NCI-H446 treated with DMSO at 0.1 percent for 48 hours (cell line): ENCODE measurements at regions not wholly inside any gene's neighbourhood (a gene's known extent, or its start where the extent isn't known, plus 50 kb on each side); places are given as distances from the start of the nearest gene placed in this dataset.

Experiments used
- DNase-seq: peaks from one replicate; lab custom pipeline; 2025; lab: John Stamatoyannopoulos, UW

- DNase-seq, result no peak
These were observed 120.3 kb upstream of the ZC3H12C start for GRCh38 chr11:109972939-109973338.

- DNase-seq, result peak; percentile 11
These were observed 119.7 kb upstream of the ZC3H12C start for GRCh38 chr11:109973486-109973885.

- DNase-seq, result no peak
These were observed 118.7 kb upstream of the ZC3H12C start for GRCh38 chr11:109974523-109974922.

- no peak for DNase-seq
These were observed 114.3 kb upstream of the ZC3H12C start for GRCh38 chr11:109978895-109979294.

GRCh38 chr11:109981031-109981636, 112.1 kb upstream of the ZC3H12C start:
- DNase-seq, result no peak

GRCh38 chr11:109983358-109983757, 109.8 kb upstream of the ZC3H12C start:
- no peak for DNase-seq

GRCh38 chr11:109984634-109985289, 108.4 kb upstream of the ZC3H12C start:
- DNase-seq, result no peak

- no peak for DNase-seq
These were observed 106.7 kb upstream of the ZC3H12C start for GRCh38 chr11:109986488-109986887.

GRCh38 chr11:109991835-109992234, 101.4 kb upstream of the ZC3H12C start:
- no peak for DNase-seq

GRCh38 chr11:109993786-109994185, 99.4 kb upstream of the ZC3H12C start:
- no peak for DNase-seq

- no peak for DNase-seq
These were observed 98.3 kb upstream of the ZC3H12C start for GRCh38 chr11:109994907-109995306.

GRCh38 chr11:109996060-109996459, 97.1 kb upstream of the ZC3H12C start:
- DNase-seq, result no peak

GRCh38 chr11:109998921-109999320, 94.3 kb upstream of the ZC3H12C start:
- DNase-seq, result no peak

- DNase-seq, result no peak
These were observed 93.1 kb upstream of the ZC3H12C start for GRCh38 chr11:110000031-110000502.

GRCh38 chr11:110000850-110001249, 92.3 kb upstream of the ZC3H12C start:
- DNase-seq, result no peak

GRCh38 chr11:110003426-110003825, 89.8 kb upstream of the ZC3H12C start:
- DNase-seq, result no peak

GRCh38 chr11:110011595-110011994, 81.6 kb upstream of the ZC3H12C start:
- no peak for DNase-seq

GRCh38 chr11:110015695-110016094, 77.5 kb upstream of the ZC3H12C start:
- DNase-seq, result no peak

GRCh38 chr11:110019675-110020074, 73.5 kb upstream of the ZC3H12C start:
- DNase-seq, result no peak

GRCh38 chr11:110022548-110022947, 70.6 kb upstream of the ZC3H12C start:
- no peak for DNase-seq

- DNase-seq, result no peak
These were observed 69.5 kb upstream of the ZC3H12C start for GRCh38 chr11:110023711-110024110.

- DNase-seq, result no peak
These were observed 66.2 kb upstream of the ZC3H12C start for GRCh38 chr11:110026858-110027626.
